ENCODE measurements at regions not wholly inside any gene's neighbourhood (a gene's known extent, or its start where the extent isn't known, plus 50 kb on each side); places are given as distances from the start of the nearest gene placed in this dataset.

- H3K27me3 Mint-ChIP-seq, result no peaks in the 10 kb centered on the region
Observed at GRCh38 chr7:42381161-42381560, 144.2 kb upstream of the GLI3 start.

GRCh38 chr7:42380401-42380800 lies 143.4 kb upstream of the GLI3 start:
- Mint-ChIP-seq H3K4me3 (no peak overlapping the region), H3K27me3 (no peaks in the 10 kb centered on the region), H3K9me3 (no peaks in the 10 kb centered on the region), H3K4me1 (no peaks in the 10 kb centered on the region), H3K27ac (no peak overlapping the region)
- DNase-seq (no peak), ATAC-seq (no peak)

More at GRCh38 chr7:42381161-42381560, 144.2 kb upstream of the GLI3 start:
- DNase-seq (no peak), ATAC-seq (no peak)
- no peaks in the 10 kb centered on the region for H3K9me3 Mint-ChIP-seq
- H3K27ac Mint-ChIP-seq, result no peak overlapping the region
- H3K4me3 Mint-ChIP-seq, result no peak overlapping the region
- no peaks in the 10 kb centered on the region for H3K4me1 Mint-ChIP-seq

- Mint-ChIP-seq H3K4me1 (no peaks in the 10 kb centered on the region), H3K9me3 (no peaks in the 10 kb centered on the region), H3K27me3 (no peaks in the 10 kb centered on the region), H3K27ac (no peak overlapping the region), H3K4me3 (no peak overlapping the region)
- DNase-seq (no peak), ATAC-seq (no peak)
Observed at GRCh38 chr7:42378149-42378548, 141.1 kb upstream of the GLI3 start.

GRCh38 chr7:42373285-42373684 lies 136.3 kb upstream of the GLI3 start:
- Mint-ChIP-seq H3K9me3 (peaks cover 9 to 13% of the 10 kb centered on the region in 2 donors), H3K27ac (no peak overlapping the region), H3K4me1 (no peaks in the 10 kb centered on the region), H3K27me3 (no peaks in the 10 kb centered on the region), H3K4me3 (no peak overlapping the region)
- ATAC-seq (no peak), DNase-seq (no peak)

GRCh38 chr7:42372479-42372878 lies 135.5 kb upstream of the GLI3 start:
- Mint-ChIP-seq H3K27me3 (no peaks in the 10 kb centered on the region), H3K4me3 (no peak overlapping the region), H3K27ac (no peak overlapping the region), H3K4me1 (no peaks in the 10 kb centered on the region), H3K9me3 (peaks cover 15 to 16% of the 10 kb centered on the region in 2 donors)
- no peak for DNase-seq
- no peak for ATAC-seq

GRCh38 chr7:42359946-42360345 lies 122.9 kb upstream of the GLI3 start:
- H3K4me1 Mint-ChIP-seq, result no peaks in the 10 kb centered on the region
- no peak overlapping the region for H3K27ac Mint-ChIP-seq
- H3K9me3 Mint-ChIP-seq, result peaks cover 10 to 35% of the 10 kb centered on the region in 2 donors
- no peak overlapping the region for H3K4me3 Mint-ChIP-seq
- no peaks in the 10 kb centered on the region for H3K27me3 Mint-ChIP-seq
- ATAC-seq (no peak), DNase-seq (no peak)

GRCh38 chr7:42351316-42351935 lies 114.4 kb upstream of the GLI3 start:
- peaks cover 0 to 17% of the 10 kb centered on the region in 2 donors for H3K9me3 Mint-ChIP-seq
- DNase-seq (no peak), ATAC-seq (no peak)
- H3K27me3 Mint-ChIP-seq, result no peaks in the 10 kb centered on the region
- H3K4me3 Mint-ChIP-seq, result no peak overlapping the region
- no peak overlapping the region for H3K27ac Mint-ChIP-seq
- H3K4me1 Mint-ChIP-seq, result no peaks in the 10 kb centered on the region

- H3K9me3 Mint-ChIP-seq, result peaks cover 0 to 17% of the 10 kb centered on the region in 2 donors
- H3K4me1 Mint-ChIP-seq, result no peaks in the 10 kb centered on the region
- H3K27ac Mint-ChIP-seq, result no peak overlapping the region
- DNase-seq, result no peak
- no peak for ATAC-seq
- H3K27me3 Mint-ChIP-seq, result no peaks in the 10 kb centered on the region
- no peak overlapping the region for H3K4me3 Mint-ChIP-seq
Observed at GRCh38 chr7:42350801-42351200, 113.8 kb upstream of the GLI3 start.

GRCh38 chr7:42348631-42349030 lies 111.6 kb upstream of the GLI3 start:
- Mint-ChIP-seq H3K4me1 (no peaks in the 10 kb centered on the region), H3K27me3 (no peaks in the 10 kb centered on the region), H3K9me3 (peaks cover 0 to 17% of the 10 kb centered on the region in 2 donors), H3K27ac (no peak overlapping the region), H3K4me3 (no peak overlapping the region)
- DNase-seq, result no peak
- no peak for ATAC-seq

- peaks cover 0 to 17% of the 10 kb centered on the region in 2 donors for H3K9me3 Mint-ChIP-seq
- no peaks in the 10 kb centered on the region for H3K27me3 Mint-ChIP-seq
- H3K4me1 Mint-ChIP-seq, result no peaks in the 10 kb centered on the region
- H3K27ac Mint-ChIP-seq, result no peak overlapping the region
- H3K4me3 Mint-ChIP-seq, result no peak overlapping the region
- ATAC-seq (no peak), DNase-seq (no peak)
Observed at GRCh38 chr7:42348071-42348470, 111.1 kb upstream of the GLI3 start.

GRCh38 chr7:42347616-42348015 lies 110.6 kb upstream of the GLI3 start:
- H3K4me1 Mint-ChIP-seq, result no peaks in the 10 kb centered on the region
- H3K4me3 Mint-ChIP-seq, result no peak overlapping the region
- H3K27me3 Mint-ChIP-seq, result no peaks in the 10 kb centered on the region

GRCh38 chr7:42345478-42346299 lies 108.7 kb upstream of the GLI3 start:
- DNase-seq (no peak), ATAC-seq (no peak)
- Mint-ChIP-seq H3K4me1 (no peaks in the 10 kb centered on the region), H3K27me3 (no peaks in the 10 kb centered on the region), H3K9me3 (peaks cover 0 to 3% of the 10 kb centered on the region in 2 donors), H3K27ac (no peak overlapping the region), H3K4me3 (no peak overlapping the region)

More at GRCh38 chr7:42347616-42348015, 110.6 kb upstream of the GLI3 start:
- Mint-ChIP-seq H3K27ac (no peak overlapping the region), H3K9me3 (peaks cover 0 to 15% of the 10 kb centered on the region in 2 donors)
- DNase-seq (no peak), ATAC-seq (no peak)

GRCh38 chr7:42344198-42344755 lies 107.3 kb upstream of the GLI3 start:
- ATAC-seq (no peak), DNase-seq (no peak)
- no peaks in the 10 kb centered on the region for H3K4me1 Mint-ChIP-seq
- H3K27me3 Mint-ChIP-seq, result no peaks in the 10 kb centered on the region
- H3K4me3 Mint-ChIP-seq, result no peak overlapping the region
- H3K9me3 Mint-ChIP-seq, result no peaks in the 10 kb centered on the region
- no peak overlapping the region for H3K27ac Mint-ChIP-seq

- Mint-ChIP-seq H3K4me1 (no peaks in the 10 kb centered on the region), H3K27ac (no peak overlapping the region), H3K4me3 (no peak overlapping the region), H3K9me3 (no peaks in the 10 kb centered on the region), H3K27me3 (no peaks in the 10 kb centered on the region)
- DNase-seq (no peak), ATAC-seq (no peak)
Observed at GRCh38 chr7:42342381-42342780, 105.4 kb upstream of the GLI3 start.

- Mint-ChIP-seq H3K9me3 (no peaks in the 10 kb centered on the region), H3K27ac (no peak overlapping the region), H3K4me1 (no peaks in the 10 kb centered on the region), H3K27me3 (no peaks in the 10 kb centered on the region), H3K4me3 (no peak overlapping the region)
- ATAC-seq, result no peak
- no peak for DNase-seq
Observed at GRCh38 chr7:42340436-42340835, 103.4 kb upstream of the GLI3 start.

- Mint-ChIP-seq H3K4me3 (no peak overlapping the region), H3K4me1 (no peaks in the 10 kb centered on the region), H3K27ac (no peak overlapping the region), H3K27me3 (no peaks in the 10 kb centered on the region), H3K9me3 (no peaks in the 10 kb centered on the region)
- DNase-seq (no peak), ATAC-seq (no peak)
Observed at GRCh38 chr7:42338916-42339540, 102.0 kb upstream of the GLI3 start.
